ENCODE measurements at regions not wholly inside any gene's neighbourhood (a gene's known extent, or its start where the extent isn't known, plus 50 kb on each side); places are given as distances from the start of the nearest gene placed in this dataset.
"Not testable (repeated sequence)": the region's sequence is repeated elsewhere in the genome, so short reads cannot be mapped to it uniquely, and the experiment has no call there.

DNA sequence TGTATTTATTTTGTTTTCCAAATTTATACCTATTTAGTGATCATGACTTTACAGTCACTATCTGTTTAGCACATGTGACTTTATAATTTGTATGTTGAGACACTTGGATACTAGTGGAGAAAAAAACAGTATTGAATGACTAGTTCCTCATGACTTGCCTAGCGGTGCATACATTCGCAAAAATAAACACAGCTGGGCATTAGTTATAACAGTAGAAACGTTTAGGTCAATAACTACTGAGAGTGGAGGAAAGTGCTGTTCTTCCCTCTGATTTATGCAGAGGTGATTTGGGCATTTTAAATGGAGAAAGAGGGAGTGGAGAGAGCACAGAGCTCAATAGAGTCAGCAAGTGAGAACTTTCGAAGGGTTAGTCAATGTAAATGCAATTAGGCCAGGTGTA, 1679.0 kb upstream of the B3GALT2 start:
- Histone ChIP-seq H4K20me1 (ENCODE audit: low read depth) (no peaks in the 10 kb centered on the region), H3F3A (ENCODE audit: low read depth) (no peaks in the 10 kb centered on the region), H3K4me1 (no peaks in the 10 kb centered on the region), H3K36me3 (no peaks in the 10 kb centered on the region), H3K9me3 (ENCODE audit: low read depth) (peaks cover 3% of the 10 kb centered on the region), H3K9ac (no peak overlapping the region), H3K4me3 (no peak overlapping the region), H3K27ac (no peak overlapping the region), H3K27me3 (no peaks in the 10 kb centered on the region), H3K79me2 (ENCODE audit: low read depth) (no peaks in the 10 kb centered on the region), H3K4me2 (no peak overlapping the region), H2AFZ (replicated peaks) (no peak overlapping the region)
- Mint-ChIP-seq H3K4me1 (no peaks in the 10 kb centered on the region), H3K27ac (no peak overlapping the region), H3K36me3 (no peaks in the 10 kb centered on the region), H3K27me3 (ENCODE audit: insufficient read depth, low read depth) (no peaks in the 10 kb centered on the region), H3K9me3 (no peaks in the 10 kb centered on the region), H3K4me3 (no peak overlapping the region)
- TF ChIP-seq, protein P1, sequence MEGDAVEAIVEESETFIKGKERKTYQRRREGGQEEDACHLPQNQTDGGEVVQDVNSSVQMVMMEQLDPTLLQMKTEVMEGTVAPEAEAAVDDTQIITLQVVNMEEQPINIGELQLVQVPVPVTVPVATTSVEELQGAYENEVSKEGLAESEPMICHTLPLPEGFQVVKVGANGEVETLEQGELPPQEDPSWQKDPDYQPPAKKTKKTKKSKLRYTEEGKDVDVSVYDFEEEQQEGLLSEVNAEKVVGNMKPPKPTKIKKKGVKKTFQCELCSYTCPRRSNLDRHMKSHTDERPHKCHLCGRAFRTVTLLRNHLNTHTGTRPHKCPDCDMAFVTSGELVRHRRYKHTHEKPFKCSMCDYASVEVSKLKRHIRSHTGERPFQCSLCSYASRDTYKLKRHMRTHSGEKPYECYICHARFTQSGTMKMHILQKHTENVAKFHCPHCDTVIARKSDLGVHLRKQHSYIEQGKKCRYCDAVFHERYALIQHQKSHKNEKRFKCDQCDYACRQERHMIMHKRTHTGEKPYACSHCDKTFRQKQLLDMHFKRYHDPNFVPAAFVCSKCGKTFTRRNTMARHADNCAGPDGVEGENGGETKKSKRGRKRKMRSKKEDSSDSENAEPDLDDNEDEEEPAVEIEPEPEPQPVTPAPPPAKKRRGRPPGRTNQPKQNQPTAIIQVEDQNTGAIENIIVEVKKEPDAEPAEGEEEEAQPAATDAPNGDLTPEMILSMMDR (IDR thresholded peaks at IDR 0.05): no peak
- TF ChIP-seq EZH2 (IDR thresholded peaks at IDR 0.05): no peak
- no peak for TF ChIP-seq EZH2phosphoT487 (IDR thresholded peaks at IDR 0.05)
- no peak for DNase-seq (ENCODE audit: low spot score)

DNA sequence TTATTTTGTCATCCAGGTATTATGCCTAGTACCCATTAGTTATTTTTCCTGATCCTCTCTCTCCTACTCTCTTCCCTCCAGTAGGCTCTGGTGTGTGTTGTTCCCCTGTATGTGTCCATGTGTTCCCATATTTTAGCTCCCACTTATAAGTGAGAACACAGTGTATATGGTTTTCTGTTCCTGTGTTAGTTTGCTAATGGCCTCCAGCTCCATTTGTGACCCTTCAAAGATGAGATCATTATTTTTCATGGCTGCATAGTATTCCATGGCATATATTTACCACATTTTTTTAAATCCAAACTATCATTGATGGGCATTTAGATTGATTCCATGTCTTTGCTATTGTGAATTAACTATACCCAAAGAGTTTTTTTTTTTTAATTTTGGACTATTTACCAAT, 1675.7 kb upstream of the B3GALT2 start:
- Histone ChIP-seq H3K36me3 (no peaks in the 10 kb centered on the region), H3K79me2 (ENCODE audit: low read depth) (no peaks in the 10 kb centered on the region), H3K4me2 (no peak overlapping the region), H3K9me3 (ENCODE audit: low read depth) (peaks cover 3% of the 10 kb centered on the region), H3K4me1 (no peaks in the 10 kb centered on the region), H3F3A (ENCODE audit: low read depth) (no peaks in the 10 kb centered on the region), H3K9ac (no peak overlapping the region), H3K27me3 (no peaks in the 10 kb centered on the region), H3K27ac (no peak overlapping the region), H2AFZ (replicated peaks) (no peak overlapping the region), H4K20me1 (ENCODE audit: low read depth) (no peaks in the 10 kb centered on the region), H3K4me3 (no peak overlapping the region)
- Mint-ChIP-seq H3K27me3 (ENCODE audit: insufficient read depth, low read depth) (no peaks in the 10 kb centered on the region), H3K4me3 (no peak overlapping the region), H3K36me3 (no peaks in the 10 kb centered on the region), H3K4me1 (no peaks in the 10 kb centered on the region), H3K9me3 (no peaks in the 10 kb centered on the region), H3K27ac (no peak overlapping the region)
- DNase-seq (ENCODE audit: low spot score): no peak
- TF ChIP-seq EZH2 (IDR thresholded peaks at IDR 0.05): no peak
- TF ChIP-seq, protein P1 (IDR thresholded peaks at IDR 0.05): no peak
- TF ChIP-seq EZH2phosphoT487 (IDR thresholded peaks at IDR 0.05): no peak

DNA sequence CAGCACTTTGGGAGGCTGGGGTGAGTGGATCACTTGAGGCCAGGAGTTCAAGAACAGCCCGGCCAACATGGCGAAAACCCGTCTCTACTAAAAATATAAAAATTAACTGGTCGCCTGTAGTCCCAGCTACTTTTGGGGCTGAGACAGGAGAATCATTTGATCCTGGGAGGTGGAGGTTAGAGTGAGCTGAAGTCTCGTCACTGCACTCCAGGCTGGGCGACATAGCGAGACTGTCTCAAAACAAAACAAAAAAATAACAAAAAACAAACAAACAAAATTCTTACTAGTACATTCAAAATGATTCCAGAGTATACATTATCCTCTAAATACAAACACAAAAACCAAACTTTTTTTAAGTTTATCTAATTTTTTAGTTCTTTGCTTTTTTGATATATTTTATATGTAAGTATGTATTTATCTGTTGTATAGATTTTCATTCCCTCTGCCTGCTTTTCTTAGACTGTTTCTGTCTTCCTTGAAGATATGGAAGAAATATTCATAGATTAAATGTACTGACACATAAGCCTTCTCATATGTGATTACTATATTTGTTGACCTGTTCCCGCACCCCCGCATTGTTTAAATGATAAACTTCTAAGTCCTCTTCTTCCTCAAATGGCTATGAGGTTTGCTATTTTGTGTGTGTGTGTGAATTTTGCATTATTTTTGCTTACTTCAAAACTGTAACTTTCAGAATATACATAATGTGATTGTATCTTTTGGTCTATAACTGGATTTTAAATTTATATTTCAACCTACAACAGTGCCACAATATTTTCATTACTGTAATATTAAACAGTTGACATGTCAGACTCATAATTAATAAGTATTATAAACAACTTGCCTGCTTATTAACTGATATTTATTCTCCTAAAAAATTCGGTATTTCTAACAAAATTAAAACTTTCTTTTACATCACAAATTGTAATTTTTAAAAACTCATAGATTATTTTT, 1674.1 kb upstream of the B3GALT2 start:
- Mint-ChIP-seq H3K36me3 (no peaks in the 10 kb centered on the region), H3K4me3 (no peak overlapping the region), H3K9me3 (no peaks in the 10 kb centered on the region), H3K4me1 (no peaks in the 10 kb centered on the region), H3K27me3 (ENCODE audit: insufficient read depth, low read depth) (no peaks in the 10 kb centered on the region), H3K27ac (no peak overlapping the region)
- Histone ChIP-seq H3K27ac (no peak overlapping the region), H2AFZ (replicated peaks) (no peak overlapping the region), H3K36me3 (no peaks in the 10 kb centered on the region), H3K4me1 (no peaks in the 10 kb centered on the region), H3F3A (ENCODE audit: low read depth) (no peaks in the 10 kb centered on the region), H3K4me3 (no peak overlapping the region), H3K4me2 (no peak overlapping the region), H3K27me3 (no peaks in the 10 kb centered on the region), H3K79me2 (ENCODE audit: low read depth) (no peaks in the 10 kb centered on the region), H4K20me1 (ENCODE audit: low read depth) (no peaks in the 10 kb centered on the region), H3K9ac (no peak overlapping the region), H3K9me3 (ENCODE audit: low read depth) (peaks cover 3% of the 10 kb centered on the region)
- no peak for DNase-seq (ENCODE audit: low spot score)
- TF ChIP-seq EZH2phosphoT487 (IDR thresholded peaks at IDR 0.05) (no peak), EZH2 (IDR thresholded peaks at IDR 0.05) (no peak)
- TF ChIP-seq, protein P1 (IDR thresholded peaks at IDR 0.05): no peak

DNA sequence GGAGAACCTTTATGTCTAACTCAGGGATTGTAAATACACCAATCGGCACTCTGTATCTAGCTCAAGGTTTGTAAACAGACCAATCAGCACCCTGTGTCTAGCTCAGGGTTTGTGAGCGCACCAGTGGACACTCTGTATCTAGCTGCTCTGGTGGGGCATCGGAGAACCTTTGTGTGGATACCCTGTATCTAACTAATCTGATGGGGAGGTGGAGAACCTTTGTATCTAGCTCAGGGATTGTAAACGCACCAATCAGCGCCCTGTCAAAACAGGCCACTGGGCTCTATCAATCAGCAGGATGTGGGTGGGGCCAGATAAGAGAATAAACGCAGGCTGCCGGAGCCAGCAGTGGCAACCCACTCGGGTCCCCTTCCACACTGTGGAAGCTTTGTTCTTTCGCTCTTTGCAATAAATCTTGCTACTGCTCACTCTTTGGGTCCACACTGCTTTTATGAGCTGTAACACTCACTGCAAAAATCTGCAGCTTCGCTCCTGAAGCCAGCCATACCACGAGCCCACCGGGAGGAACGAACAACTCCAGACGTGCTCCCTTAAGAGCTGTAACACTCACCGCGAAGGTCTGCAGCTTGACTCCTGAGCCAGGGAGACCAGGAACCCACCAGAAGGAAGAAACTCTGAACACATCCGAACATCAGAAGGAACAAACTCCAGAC, 1673.2 kb upstream of the B3GALT2 start:
- not testable (repeated sequence) for H3K4me1 Mint-ChIP-seq; H3K4me3 Mint-ChIP-seq; H4K20me1 ChIP-seq (ENCODE audit: low read depth); H2AFZ ChIP-seq (replicated peaks); H3K4me3 ChIP-seq; H3K27me3 Mint-ChIP-seq (ENCODE audit: insufficient read depth, low read depth); H3K4me1 ChIP-seq; H3K27ac Mint-ChIP-seq; H3K36me3 ChIP-seq; H3K9me3 ChIP-seq (ENCODE audit: low read depth); H3K9ac ChIP-seq; DNase-seq (ENCODE audit: low spot score); H3K27ac ChIP-seq; H3K79me2 ChIP-seq (ENCODE audit: low read depth); H3F3A ChIP-seq (ENCODE audit: low read depth); H3K4me2 ChIP-seq; H3K9me3 Mint-ChIP-seq; H3K36me3 Mint-ChIP-seq; H3K27me3 ChIP-seq

DNA sequence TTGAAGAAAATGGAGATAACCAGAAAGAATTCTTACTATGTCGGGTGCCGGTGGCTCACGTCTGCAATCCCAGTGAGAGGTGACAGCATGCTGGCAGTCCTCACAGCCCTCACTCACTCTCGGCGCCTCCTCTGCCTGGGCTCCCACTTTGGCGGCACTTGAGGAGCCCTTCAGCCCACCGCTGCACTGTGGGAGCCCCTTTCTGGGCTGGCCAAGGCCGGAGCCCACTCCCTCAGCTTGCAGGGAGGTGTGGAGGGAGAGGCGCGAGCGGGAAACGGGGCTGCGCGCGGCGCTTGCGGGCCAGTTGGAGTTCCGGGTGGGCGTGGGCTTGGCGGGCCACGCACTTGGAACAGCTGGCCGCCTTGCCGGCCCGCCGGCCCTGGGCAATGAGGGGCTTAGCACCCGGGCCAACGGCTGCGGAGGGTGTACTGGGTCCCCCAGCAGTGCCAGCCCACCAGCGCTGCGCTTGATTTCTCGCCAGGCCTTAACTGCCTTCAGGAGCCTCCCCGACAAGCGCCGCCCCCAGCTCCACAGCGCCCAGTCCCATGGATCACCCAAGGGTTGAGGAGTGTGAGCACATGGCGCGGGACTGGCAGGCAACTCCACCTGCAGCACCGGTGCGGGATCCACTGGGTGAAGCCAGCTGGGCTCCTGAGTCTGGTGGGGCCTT, 1672.5 kb upstream of the B3GALT2 start:
- H3K36me3 Mint-ChIP-seq; H3K36me3 ChIP-seq; H3K27me3 Mint-ChIP-seq (ENCODE audit: insufficient read depth, low read depth); H3K9ac ChIP-seq; H3K27ac ChIP-seq; H4K20me1 ChIP-seq (ENCODE audit: low read depth); H3K4me2 ChIP-seq; H3K4me3 Mint-ChIP-seq; H3K27me3 ChIP-seq; H3K4me1 Mint-ChIP-seq; H3K27ac Mint-ChIP-seq; H3K79me2 ChIP-seq (ENCODE audit: low read depth); H3K4me3 ChIP-seq; H3F3A ChIP-seq (ENCODE audit: low read depth); DNase-seq (ENCODE audit: low spot score); H3K9me3 ChIP-seq (ENCODE audit: low read depth); H2AFZ ChIP-seq (replicated peaks); H3K4me1 ChIP-seq; H3K9me3 Mint-ChIP-seq: not testable (repeated sequence)

Measured in neural progenitor cell (in vitro differentiated cells).